Astrocyte (in vitro differentiated cells and primary cell): ENCODE measurements at regions not wholly inside any gene's neighbourhood (a gene's known extent, or its start where the extent isn't known, plus 50 kb on each side); places are given as distances from the start of the nearest gene placed in this dataset.
"Not testable (repeated sequence)": the region's sequence is repeated elsewhere in the genome, so short reads cannot be mapped to it uniquely, and the experiment has no call there.

Source experiments
- DNase-seq: peaks from one replicate; pipeline ENCODE4 v3.0.0-alpha.2; 2010; ENCODE audit warnings: low read depth
- FAIRE-seq: peaks from 2 replicates; lab custom pipeline; 2011; peaks lifted over from hg19 to GRCh38; lab: Jason Lieb, UNC
- H2AFZ ChIP-seq: 2 replicates; pipeline ENCODE4 v1.6.0; 2012; ENCODE audit warnings: low read depth, low read length, inconsistent platforms
- H3K27ac ChIP-seq: 2 replicates; pipeline ENCODE4 v1.5.1; 2011; ENCODE audit warnings: low read depth, low read length, inconsistent platforms
- H3K27me3 ChIP-seq: 2 replicates; pipeline ENCODE4 v1.6.0; 2011; ENCODE audit warnings: low read length, inconsistent platforms; ENCODE audit not compliant: insufficient read depth
- H3K36me3 ChIP-seq: 2 replicates; pipeline ENCODE4 v1.5.1; 2011; ENCODE audit warnings: low read length, inconsistent platforms; ENCODE audit not compliant: insufficient read depth
- H3K4me1 ChIP-seq: 2 replicates; pipeline ENCODE4 v1.5.1; 2011; ENCODE audit warnings: low read length, inconsistent platforms; ENCODE audit not compliant: insufficient read depth
- H3K4me2 ChIP-seq: 2 replicates; pipeline ENCODE4 v1.6.0; 2012; ENCODE audit warnings: low read length, inconsistent platforms
- H3K4me3 ChIP-seq: 2 replicates; pipeline ENCODE4 v1.5.1; 2011; ENCODE audit warnings: low read depth, mild to moderate bottlenecking, low read length, inconsistent platforms; ENCODE audit not compliant: insufficient read depth
- H3K79me2 ChIP-seq: 2 replicates; pipeline ENCODE4 v1.6.0; 2012; ENCODE audit warnings: mild to moderate bottlenecking, low read length, inconsistent platforms; ENCODE audit not compliant: insufficient read depth
- H3K9ac ChIP-seq: 2 replicates; pipeline ENCODE4 v1.6.0; 2012; ENCODE audit warnings: mild to moderate bottlenecking, low read length, inconsistent platforms
- H3K9me3 ChIP-seq: 2 replicates; pipeline ENCODE4 v1.5.1; 2012; ENCODE audit warnings: low read depth, mild to moderate bottlenecking, low read length, inconsistent platforms; ENCODE audit not compliant: insufficient read depth
- H4K20me1 ChIP-seq: 2 replicates; pipeline ENCODE4 v1.6.0; 2012; ENCODE audit warnings: low read length, inconsistent platforms; ENCODE audit not compliant: insufficient read depth
- H3K27ac Mint-ChIP-seq: one replicate; pipeline ENCODE4 v1.8.0; 2021; ENCODE audit warnings: mild to moderate bottlenecking, mixed read lengths; ENCODE audit not compliant: unreplicated experiment
- H3K27me3 Mint-ChIP-seq: one replicate; pipeline ENCODE4 v1.8.0; 2021; ENCODE audit warnings: low read depth, mixed read lengths; ENCODE audit not compliant: unreplicated experiment
- H3K36me3 Mint-ChIP-seq: one replicate; pipeline ENCODE4 v1.8.0; 2021; ENCODE audit warnings: low read depth, mixed read lengths; ENCODE audit not compliant: unreplicated experiment
- H3K4me1 Mint-ChIP-seq: one replicate; pipeline ENCODE4 v1.8.0; 2021; ENCODE audit warnings: low read depth, mixed read lengths; ENCODE audit not compliant: unreplicated experiment
- H3K4me3 Mint-ChIP-seq: one replicate; pipeline ENCODE4 v1.8.0; 2021; ENCODE audit warnings: mild to moderate bottlenecking, moderate library complexity, mixed read lengths; ENCODE audit not compliant: unreplicated experiment
- H3K9me3 Mint-ChIP-seq: one replicate; pipeline ENCODE4 v1.8.0; 2021; ENCODE audit warnings: mild to moderate bottlenecking, mixed read lengths; ENCODE audit not compliant: unreplicated experiment
- EZH2 ChIP-seq: IDR thresholded peaks from 2 replicates; pipeline ENCODE4 v1.6.1; 2012; ENCODE audit warnings: mild to moderate bottlenecking, low read length, inconsistent platforms; ENCODE audit not compliant: insufficient read depth
- TF ChIP-seq, protein P1 (sequence below): IDR thresholded peaks from 2 replicates; pipeline ENCODE4 v1.5.1; 2011; ENCODE audit warnings: low read depth, mild to moderate bottlenecking, inconsistent platforms, low read length, moderate library complexity; ENCODE audit not compliant: insufficient read depth

- Histone ChIP-seq H2AFZ (no peak overlapping the region), H3K4me2 (no peak overlapping the region), H3K79me2 (no peaks in the 10 kb centered on the region), H3K9me3 (no peaks in the 10 kb centered on the region), H4K20me1 (no peaks in the 10 kb centered on the region), H3K36me3 (no peaks in the 10 kb centered on the region), H3K27ac (no peak overlapping the region), H3K4me3 (no peak overlapping the region), H3K9ac (no peak overlapping the region), H3K27me3 (no peaks in the 10 kb centered on the region), H3K4me1 (no peaks in the 10 kb centered on the region)
- H3K4me3 Mint-ChIP-seq, result no peak overlapping the region
- peaks cover 7% of the 10 kb centered on the region for H3K36me3 Mint-ChIP-seq
- H3K27ac Mint-ChIP-seq, result no peak overlapping the region
- TF ChIP-seq, protein P1, sequence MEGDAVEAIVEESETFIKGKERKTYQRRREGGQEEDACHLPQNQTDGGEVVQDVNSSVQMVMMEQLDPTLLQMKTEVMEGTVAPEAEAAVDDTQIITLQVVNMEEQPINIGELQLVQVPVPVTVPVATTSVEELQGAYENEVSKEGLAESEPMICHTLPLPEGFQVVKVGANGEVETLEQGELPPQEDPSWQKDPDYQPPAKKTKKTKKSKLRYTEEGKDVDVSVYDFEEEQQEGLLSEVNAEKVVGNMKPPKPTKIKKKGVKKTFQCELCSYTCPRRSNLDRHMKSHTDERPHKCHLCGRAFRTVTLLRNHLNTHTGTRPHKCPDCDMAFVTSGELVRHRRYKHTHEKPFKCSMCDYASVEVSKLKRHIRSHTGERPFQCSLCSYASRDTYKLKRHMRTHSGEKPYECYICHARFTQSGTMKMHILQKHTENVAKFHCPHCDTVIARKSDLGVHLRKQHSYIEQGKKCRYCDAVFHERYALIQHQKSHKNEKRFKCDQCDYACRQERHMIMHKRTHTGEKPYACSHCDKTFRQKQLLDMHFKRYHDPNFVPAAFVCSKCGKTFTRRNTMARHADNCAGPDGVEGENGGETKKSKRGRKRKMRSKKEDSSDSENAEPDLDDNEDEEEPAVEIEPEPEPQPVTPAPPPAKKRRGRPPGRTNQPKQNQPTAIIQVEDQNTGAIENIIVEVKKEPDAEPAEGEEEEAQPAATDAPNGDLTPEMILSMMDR, result no peak
- TF ChIP-seq EZH2, result no peak
- DNase-seq, result no peak
- H3K4me1 Mint-ChIP-seq, result no peaks in the 10 kb centered on the region
- H3K9me3 Mint-ChIP-seq, result peaks cover 17% of the 10 kb centered on the region
- no peak for FAIRE-seq
- no peaks in the 10 kb centered on the region for H3K27me3 Mint-ChIP-seq
Measured at GRCh38 chr6:79133173-79133572, 55.1 kb upstream of the PHIP start.

- DNase-seq, H3K4me3 ChIP-seq, H3K9me3 ChIP-seq, H3K4me2 ChIP-seq, H2AFZ ChIP-seq, H3K4me1 Mint-ChIP-seq, H4K20me1 ChIP-seq, H3K4me3 Mint-ChIP-seq, H3K36me3 ChIP-seq, H3K27me3 ChIP-seq, H3K27ac ChIP-seq, H3K4me1 ChIP-seq, H3K36me3 Mint-ChIP-seq, H3K27me3 Mint-ChIP-seq, FAIRE-seq, H3K9ac ChIP-seq, H3K27ac Mint-ChIP-seq, H3K79me2 ChIP-seq: not testable (repeated sequence)
- H3K9me3 Mint-ChIP-seq, result peaks cover 12% of the 10 kb centered on the region
Measured at GRCh38 chr6:79131220-79131619, 53.2 kb upstream of the PHIP start.
